C1 segment of cervical spinal cord (tissue), 14 donors: ENCODE measurements at regions not wholly inside any gene's neighbourhood (a gene's known extent, or its start where the extent isn't known, plus 50 kb on each side); places are given as distances from the start of the nearest gene placed in this dataset.
"Not testable (repeated sequence)": the region's sequence is repeated elsewhere in the genome, so short reads cannot be mapped to it uniquely, and the experiment has no call there.

ENCODE experiments used
- DNase-seq, 14 donors: peaks; one replicate each; lab custom pipeline; 2025; lab: John Stamatoyannopoulos, UW

DNA sequence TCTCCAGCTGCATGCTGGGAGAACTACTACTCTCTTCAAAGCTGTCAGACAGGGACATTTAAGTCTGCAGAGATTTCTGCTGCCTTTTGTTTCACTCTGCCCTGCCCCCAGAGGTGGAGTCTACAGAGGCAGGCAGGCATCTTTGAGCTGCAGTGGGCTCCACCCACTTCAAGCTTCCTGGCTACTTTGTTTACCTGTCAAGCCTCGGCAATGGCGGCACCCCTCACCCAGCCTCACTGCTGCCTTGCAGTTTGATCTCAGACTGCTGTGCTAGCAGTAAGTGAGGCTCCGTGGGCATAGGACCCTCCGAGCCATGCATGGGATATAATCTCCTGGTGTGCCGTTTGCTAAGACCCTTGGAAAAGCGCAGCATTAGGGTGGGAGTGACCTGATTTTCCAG, 61.7 kb downstream of the DMRTA1 start:
- not testable (repeated sequence) for DNase-seq

DNA sequence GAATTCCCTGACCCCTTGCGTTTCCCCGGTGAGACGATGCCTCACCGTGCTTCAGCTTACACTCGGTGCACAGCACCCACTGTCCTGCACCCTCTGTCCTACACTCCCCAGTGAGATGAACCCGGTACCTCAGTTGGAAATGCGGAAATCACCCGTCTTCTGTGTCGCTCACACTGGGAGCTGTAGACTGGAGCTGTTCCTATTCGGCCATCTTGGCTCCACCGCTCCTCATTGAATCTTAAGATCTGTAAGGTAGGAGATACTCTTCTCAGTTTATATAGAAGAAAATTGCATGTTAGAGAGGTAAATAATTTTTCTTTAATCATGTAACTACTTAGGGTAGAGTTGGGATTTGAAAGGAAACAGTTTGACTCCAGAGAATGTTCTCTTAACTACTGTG, 62.2 kb downstream of the DMRTA1 start:
- DNase-seq = no peak

DNA sequence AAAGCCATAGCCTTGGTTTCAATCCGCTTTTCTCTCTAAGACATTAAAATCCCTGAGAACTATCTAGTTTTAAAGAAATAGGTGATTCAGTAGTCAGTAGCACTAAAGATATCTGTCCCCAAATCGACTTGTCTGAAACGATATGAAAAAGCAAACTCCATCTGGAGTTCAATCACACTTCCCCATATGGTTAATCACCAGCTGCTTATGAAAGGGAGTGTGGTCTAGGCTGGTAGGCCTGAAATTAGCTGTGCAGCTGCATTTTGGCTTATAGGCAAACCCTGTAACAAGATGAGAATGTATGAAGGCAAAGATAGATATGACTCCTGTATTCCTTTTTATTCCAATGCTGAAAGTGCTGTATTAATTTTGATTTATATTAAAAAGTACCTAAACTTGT, 65.9 kb downstream of the DMRTA1 start:
- DNase-seq = no peak

DNA sequence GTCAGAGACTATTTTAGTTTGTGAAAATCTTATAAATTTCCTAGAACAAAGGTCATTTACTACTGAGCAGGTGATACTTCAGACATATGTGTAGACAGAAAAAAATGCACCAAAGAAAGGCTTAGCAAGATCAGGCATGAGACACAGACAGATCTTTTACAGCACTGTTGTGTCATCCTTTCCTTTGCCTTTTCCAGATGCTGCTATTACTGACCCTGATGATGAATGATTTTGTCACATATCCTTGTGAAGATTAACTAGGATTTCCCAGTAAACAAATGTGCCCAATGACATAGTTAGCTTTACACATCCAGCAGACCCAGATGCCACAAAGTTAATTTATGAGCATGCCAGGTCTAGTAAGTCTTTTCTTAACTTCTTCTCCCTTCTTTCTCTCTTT, 68.2 kb downstream of the DMRTA1 start:
- DNase-seq = no peak

DNA sequence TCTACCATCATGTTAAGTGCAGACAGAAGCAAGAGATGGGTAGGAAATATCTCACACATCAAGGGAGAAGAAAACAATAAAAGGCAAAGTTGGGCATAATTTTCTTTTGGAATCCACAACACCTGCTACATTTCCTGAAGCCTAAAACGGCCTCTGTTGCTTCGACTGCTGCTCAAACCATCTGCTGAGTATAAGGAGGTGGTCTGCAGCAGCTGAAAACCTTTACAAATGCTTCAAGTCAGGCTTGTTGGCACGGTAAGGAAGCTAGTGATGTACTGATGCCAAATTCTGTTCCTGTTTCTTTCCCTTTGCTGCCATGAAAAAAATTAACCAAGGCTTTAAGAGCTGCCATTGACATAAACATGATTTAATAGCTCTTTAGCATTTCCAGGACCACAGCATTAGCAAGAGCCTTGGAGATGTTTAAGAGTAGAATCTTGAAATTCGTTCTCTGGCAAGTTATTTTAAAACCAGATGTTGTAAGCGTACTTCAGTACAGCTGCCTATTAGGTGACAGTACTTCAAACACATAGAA, 75.6 kb downstream of the DMRTA1 start:
- DNase-seq = no peak

DNA sequence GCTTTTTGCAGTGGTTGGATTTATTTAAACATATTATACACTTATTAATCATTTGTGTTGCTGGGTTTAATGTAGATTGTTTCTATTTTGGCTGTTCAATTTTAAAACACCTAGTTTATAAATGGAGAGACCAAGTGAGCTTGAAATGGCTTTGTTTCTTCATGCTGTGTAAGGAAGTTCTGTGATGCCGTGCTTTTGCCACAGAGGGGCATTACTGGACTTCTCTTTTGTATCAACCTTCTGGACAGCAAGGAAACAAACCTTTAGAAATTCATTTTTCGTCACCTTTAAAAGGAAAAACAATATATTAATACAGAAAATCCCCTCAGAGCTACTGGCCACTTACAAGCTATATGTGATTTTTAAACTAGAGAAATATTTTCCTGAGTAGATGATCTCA, 81.9 kb downstream of the DMRTA1 start:
- no peak for DNase-seq

DNA sequence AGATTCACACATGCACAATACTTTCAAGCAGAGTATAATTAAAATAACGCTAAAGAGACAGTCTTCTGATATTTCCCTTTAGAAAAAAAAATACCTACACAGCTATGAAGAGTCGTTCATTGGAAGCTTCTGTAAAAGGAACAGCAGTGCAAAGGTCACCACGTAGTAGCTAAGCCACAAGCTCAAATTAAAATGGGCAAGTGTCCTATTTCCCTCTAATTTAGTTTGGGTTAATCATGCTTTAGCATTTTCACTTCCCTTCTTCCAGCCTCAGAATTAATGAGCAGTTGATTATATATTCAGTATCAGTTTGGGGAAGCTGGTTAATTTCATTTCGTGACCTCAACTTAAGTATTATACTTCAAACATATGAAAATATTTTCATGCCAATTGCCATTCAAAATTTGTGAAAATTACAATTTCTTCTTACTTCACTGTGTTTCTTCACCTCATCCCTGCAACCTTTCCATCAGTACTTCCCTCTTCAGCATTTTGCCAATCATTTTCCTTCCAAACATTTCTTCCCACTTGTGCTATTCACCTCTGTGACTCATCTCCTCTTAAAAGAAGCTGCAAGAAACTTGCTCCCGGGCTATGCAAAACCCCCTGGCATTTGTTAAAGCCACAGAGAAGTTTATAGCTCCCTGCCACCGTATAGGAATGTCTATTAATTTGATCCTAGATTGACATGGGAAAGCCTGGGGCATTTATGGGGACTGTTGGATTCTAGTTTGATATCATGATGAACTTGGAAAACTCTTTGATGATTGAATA, 83.0 kb downstream of the DMRTA1 start:
- no peak for DNase-seq

DNA sequence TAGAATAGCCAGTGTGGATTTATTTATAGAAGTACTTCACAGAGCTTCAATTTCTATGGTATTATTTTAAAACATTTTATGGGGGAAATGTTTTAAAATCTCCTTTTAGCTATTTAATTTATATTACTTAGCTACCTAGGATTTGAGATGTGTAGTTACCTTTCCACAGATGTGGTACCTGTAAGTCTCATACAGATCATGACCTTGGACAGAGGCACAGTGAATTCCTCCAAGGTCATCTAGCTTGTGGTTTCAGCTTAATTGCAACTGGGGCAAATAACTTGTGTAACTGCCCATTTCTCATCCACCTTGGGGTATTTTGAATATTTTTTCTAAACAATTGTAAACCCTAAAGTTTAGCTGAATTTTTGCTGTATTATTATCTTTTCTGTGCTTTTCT, 89.2 kb downstream of the DMRTA1 start:
- DNase-seq = no peak

DNA sequence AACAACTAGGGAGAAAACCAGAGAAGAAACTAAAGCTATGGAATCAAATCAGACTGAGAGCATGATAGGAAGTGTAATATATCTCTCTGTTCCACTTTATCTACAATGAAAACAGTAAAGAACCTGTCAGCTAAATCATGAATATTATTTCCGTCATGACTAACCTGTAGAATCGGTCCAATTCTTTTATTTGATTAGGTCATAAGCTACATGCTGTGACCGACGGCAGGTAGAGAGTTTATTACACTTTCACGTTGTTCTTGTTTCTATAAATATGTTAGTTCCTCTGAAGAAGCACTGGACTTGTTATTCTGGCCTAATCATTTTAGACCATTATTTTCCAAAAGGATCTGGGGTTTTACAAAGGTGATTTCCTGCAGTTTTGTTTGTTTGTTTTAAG, 91.1 kb downstream of the DMRTA1 start:
- DNase-seq = no peak

DNA sequence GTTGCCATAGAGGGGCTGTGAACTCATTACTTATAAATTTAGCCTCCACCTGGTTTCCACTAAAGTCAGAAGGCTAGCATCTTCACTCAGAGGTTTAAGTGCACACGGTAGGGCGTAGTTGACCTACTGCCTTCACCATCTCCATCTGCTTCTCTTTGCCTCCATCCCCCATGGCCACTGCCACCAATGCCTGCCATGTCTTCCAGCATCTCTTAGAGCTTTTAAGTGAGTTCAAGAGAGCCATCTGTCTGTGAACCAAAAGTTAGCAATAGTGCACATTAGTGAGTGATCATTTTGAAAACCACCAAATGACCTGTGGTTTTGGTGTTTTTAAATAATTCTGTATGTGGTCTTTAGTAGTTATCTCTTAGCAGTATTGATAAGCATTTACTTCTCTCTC, 102.0 kb downstream of the DMRTA1 start:
- no peak for DNase-seq

DNA sequence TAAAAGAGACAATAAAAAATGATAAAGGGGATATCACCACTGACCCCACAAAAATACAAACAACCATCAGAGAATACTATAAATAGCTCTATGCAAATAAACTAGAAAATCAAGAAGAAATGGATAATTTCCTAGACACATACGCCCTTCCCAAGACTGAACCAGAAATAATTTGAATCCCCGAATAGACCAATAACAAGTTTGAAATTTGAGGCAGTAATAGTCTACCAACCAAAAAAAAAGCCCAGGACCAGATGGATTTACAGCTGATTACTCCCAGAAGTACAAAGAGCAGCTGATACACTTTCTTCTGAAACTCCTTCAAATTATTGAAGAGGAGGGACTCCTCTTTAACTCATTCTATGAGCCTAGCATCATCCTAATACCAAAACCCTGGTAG, 128.1 kb downstream of the DMRTA1 start:
- no peak for DNase-seq

DNA sequence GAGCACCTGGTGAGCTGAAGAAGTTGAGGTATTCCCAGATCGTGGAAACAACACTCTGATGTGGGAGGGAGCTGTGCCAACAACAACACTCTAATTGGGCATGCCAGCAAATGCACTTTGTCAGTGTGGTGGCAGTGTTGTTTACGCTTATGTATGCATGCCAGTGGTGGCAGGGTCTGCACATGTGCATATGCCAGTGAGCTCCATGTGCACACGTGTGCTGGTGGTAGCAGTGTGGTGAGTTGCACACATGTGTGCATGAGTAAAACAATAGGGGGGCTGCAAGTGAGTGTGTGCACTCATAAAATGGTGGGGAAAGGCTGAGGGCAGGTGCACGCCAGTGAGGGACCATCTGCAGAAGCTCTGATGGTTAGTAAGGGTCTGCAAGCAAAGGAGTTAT, 134.2 kb downstream of the DMRTA1 start:
- DNase-seq = no peak

DNA sequence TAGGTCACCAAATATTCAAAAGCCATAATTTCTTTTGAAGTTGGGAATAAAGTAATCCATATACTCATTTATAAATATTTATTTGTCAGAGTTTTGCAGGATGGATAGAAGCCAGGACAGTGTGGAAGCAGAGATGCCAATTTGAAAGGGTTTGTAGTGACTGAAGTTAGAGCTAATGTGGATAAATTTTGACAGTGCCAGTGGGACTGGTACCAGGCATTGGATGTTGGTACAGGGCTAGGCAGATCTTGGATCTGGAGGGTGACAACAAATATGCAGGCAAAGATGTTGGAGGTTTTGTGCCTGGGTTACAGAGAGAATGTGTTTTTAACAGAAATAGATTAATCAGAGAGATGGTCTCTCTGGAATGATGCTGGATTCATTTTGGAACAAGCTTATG, 135.6 kb downstream of the DMRTA1 start:
- no peak for DNase-seq

DNA sequence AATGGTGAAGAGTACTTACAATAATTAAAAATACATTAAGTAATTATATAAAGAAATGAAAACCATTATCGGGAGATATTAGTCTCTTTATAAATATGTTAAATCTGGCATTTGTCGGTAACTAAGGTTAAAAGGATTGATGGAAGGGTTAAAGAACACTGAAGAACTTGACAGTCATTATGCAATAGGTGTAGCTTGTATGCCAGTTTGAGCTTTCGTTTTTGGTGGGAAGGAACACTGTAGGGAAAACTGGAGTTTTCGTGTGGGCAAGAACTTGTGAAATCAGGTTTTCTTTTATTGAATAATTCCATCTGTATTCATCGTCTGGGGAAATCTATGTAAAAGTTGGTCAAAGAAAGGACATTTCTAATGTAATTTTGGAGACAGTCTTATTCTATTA, 142.3 kb downstream of the DMRTA1 start:
- no peak for DNase-seq

DNA sequence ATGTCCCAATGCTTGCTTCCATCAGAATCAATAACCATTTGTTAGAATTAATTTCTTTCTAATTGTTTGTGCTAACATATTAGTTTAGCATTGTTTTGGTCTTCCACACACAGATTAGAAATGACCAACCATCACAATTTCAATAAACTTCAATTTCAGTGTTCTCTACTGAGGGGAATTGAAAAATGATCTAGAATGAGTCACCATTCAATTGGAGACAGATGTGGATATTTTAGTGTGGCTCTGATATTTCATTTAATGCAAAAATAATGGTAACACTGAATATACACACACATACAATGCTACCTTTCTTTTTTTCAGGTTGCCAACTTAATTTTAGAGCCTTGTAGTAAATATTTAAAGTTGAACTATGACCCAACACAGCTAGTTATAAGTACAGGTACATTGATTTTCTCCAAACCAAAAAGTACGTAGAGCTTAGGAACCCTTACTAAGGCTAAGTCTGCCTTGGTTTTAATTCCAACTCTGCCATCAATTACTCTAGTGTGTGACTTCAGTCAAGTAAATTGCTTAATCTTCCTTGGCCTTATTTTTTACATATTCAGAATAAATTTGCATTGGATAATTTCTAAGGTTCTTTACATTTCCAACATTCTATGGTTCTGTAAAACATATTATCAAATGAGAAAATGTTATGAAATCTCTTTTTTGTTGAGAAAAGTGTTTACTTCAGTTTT, 143.9 kb downstream of the DMRTA1 start:
- DNase-seq = no peak

DNA sequence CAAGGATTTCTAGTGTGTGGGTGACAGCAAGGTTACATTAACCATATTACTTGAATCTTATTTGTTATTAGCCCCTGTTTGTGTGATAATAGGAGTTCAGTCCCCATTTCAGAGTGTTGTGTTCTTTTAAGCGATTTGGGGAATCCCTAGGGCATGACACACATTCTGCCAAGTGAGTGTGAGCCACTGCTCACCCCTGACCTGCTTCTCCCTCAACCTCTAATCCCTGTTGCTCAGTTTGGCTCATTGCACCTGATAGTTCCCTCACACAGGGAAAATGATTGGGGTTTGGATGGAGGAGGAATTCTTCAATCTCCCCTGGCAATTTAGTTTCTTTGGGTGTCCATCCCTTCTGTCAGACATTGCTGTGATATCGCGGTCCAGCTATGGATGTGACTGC, 149.2 kb downstream of the DMRTA1 start:
- no peak for DNase-seq

DNA sequence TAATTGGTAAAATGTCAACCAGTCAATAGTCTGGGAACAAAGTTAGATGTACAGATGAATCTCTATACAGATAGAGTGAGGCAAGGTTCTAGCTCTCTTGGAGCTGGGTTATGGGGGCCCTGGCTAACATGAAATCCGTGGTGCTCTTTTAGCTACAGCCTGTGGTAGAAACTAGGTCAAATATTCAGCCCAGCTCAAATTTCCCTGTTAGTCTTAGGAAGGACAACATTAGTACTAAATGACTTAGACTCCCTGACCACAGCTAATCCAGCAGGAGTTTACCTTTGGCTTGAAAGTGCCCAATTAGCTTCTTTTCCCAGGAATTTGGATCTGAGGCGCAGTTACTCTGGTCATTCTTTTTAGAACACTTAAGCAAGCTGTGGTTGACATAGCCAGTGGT, 170.5 kb downstream of the DMRTA1 start:
- no peak for DNase-seq

DNA sequence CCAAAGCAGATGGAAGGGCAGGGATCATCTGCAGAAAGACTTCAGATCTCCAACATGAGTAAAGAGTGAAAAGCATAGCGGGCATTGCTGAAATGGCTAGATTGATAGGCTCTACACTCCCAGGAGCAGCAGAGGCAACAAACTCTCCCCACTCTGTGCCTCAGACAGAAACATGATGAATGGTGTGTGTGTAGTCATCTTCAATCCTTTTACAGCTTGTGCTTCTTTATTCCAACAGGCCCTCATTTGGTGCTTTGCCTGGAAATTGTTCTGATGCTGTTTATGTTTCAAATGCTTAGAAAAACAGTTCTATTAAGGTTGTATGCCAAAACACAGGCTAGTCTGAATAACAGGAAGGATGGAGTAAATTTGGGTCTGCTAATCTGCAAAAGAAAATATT, 176.2 kb downstream of the DMRTA1 start:
- no peak for DNase-seq

DNA sequence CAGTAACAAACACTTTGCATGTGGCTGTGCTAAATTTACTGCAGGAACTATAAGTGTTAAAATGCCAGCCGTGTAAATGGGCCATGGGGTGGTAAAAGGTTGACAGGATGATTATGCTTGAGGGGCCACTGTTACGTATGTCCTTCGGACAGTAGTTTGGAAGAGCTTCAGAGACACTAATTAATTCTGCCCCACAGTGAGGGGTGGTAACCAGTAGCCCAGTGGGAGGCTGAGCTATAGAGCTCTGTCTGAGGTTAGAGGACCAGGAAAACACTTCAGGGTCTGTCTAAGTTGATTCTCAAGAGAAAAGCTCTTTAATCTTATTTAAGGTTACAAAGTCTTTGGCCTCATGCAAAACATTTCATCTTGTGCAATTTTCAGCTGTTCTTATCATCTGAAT, 176.6 kb downstream of the DMRTA1 start:
- DNase-seq = no peak

DNA sequence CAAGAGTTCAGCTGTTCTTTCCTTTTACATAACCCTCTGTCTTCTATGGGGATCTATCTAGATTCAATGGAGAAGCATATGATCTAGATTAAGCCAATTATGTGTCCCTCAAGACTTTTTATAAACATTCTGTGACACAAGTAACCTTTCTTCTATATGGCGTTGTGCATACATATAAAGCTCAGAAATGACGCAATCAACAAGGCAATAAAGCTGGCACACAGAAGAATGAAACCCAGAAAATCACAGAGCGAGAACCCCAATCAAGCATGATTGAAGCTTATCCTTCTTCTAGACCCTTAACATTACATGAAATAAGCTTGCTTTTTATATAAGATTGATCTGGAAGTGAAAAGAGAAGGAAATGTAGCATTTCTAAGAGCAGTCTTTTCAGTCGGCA, 178.9 kb downstream of the DMRTA1 start:
- DNase-seq = no peak

DNA sequence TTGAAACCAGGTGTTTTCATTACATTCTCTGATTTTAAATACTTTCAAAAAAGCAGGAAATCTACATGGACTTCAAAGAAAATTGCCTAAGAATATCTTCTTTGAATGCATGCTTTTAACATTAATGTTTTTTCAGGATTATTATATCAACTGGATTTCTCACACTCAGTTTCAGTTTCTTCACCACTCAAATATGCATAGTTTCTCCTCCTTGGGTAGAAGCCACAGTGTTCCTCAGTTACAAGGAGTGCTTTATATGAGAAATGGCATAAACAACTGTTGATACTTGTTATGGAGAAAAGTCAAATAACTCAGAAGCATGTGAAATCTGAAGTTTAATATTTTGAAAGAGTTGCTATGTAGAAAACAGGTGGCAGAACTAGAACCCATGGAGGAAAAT, 196.9 kb downstream of the DMRTA1 start:
- DNase-seq = no peak

DNA sequence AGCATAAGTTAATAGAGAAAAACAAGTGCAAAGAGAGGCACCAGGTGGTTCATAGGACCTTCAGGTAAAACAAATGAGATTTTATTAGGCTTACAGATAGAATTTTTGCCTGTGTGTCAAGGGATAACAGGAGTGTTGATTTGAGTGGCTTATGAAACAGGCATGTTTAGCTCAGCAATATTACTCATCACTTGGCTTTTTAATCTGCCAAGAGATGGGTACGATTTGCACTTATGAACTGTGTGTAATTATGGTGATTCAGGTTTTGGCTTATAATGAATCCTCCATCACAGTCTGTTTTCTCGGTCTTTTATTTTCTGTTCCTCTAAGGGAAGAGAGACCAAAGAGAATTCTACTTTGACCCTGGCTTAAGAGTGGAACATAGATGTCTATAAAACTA, 199.3 kb downstream of the DMRTA1 start:
- DNase-seq = no peak

DNA sequence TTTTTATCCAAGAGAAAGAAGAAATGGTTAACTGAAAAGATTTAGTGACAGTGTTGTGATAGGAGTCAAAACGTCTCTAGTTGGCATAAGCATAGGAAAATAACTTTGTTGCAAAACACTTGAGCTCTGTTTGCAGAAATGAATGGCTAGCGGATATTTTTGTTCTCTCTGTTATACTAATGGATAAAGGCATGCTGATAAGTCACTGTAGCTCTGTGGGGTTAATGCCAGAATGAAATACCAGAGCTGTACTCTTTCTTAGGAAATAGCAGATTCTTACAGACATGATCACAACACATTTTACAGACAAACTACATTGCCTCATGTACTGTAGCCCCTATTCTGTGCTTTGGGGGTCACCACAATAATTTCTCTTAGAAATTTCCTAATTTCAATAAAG, 202.8 kb downstream of the DMRTA1 start:
- no peak for DNase-seq
